Spleen (tissue), 11 donors: ENCODE measurements at regions not wholly inside any gene's neighbourhood (a gene's known extent, or its start where the extent isn't known, plus 50 kb on each side); places are given as distances from the start of the nearest gene placed in this dataset.

Experiments used
- DNase-seq: peaks from one replicate; pipeline ENCODE4 v3.0.0-alpha.2; 2020
- H3K27ac ChIP-seq, 8 donors: fragments of 200-600 bp; sonication (generic) in 7 of 8; 1 replicate in 4 of 8; 2 replicates in 4 of 8; pipeline versions ENCODE4 v1.5.0 to v1.8.0; 2016 to 2021; ENCODE audit warnings: inconsistent platforms in 4 of 8, mild to moderate bottlenecking in 4 of 8, moderate library complexity in 1 of 8
- H3K27me3 ChIP-seq, 7 donors: fragments of 200-600 bp; sonication (generic) in 6 of 7; replicated peaks in 1 of 7; 1 replicate in 4 of 7; 2 replicates in 3 of 7; pipeline versions ENCODE4 v1.5.0 to v1.8.0; 2016 to 2021; ENCODE audit warnings: inconsistent platforms in 3 of 7, mild to moderate bottlenecking in 1 of 7
- H3K36me3 ChIP-seq, 6 donors: fragments of 200-600 bp; sonication (generic) in 5 of 6; 1 replicate in 4 of 6; 2 replicates in 2 of 6; pipeline versions ENCODE4 v1.5.0 to v1.8.0; 2016 to 2021; ENCODE audit warnings: inconsistent platforms in 2 of 6
- H3K4me1 ChIP-seq, 6 donors: fragments of 200-600 bp; sonication (generic) in 5 of 6; 1 replicate in 3 of 6; 2 replicates in 3 of 6; pipeline versions ENCODE4 v1.5.0 to v1.8.0; 2016 to 2021; ENCODE audit warnings: inconsistent platforms in 3 of 6
- H3K4me3 ChIP-seq, 8 donors: fragments of 200-600 bp; sonication (generic) in 7 of 8; 1 replicate in 4 of 8; 2 replicates in 4 of 8; pipeline versions ENCODE4 v1.5.0 to v1.8.0; 2016 to 2021; ENCODE audit warnings: inconsistent platforms in 4 of 8, mild to moderate bottlenecking in 4 of 8, moderate library complexity in 2 of 8
- H3K9me3 ChIP-seq, 8 donors: fragments of 200-600 bp; sonication (generic) in 7 of 8; 1 replicate in 4 of 8; 2 replicates in 4 of 8; pipeline versions ENCODE4 v1.5.0 to v1.8.0; 2016 to 2021; ENCODE audit warnings: inconsistent platforms in 4 of 8
- CTCF ChIP-seq, 11 experiments: fragments of 200-600 bp in 7 of 11; fragments of 450-650 bp in 4 of 11; sonication (generic) in 4 of 11; IDR thresholded peaks in 8 of 11; conservative IDR thresholded peaks in 3 of 11; 1 replicate in 7 of 11; 2 replicates in 4 of 11; pipeline versions ENCODE4 v1.4.0 to v1.8.0; 2016 to 2021; ENCODE audit warnings: antibody characterized with exemption in 11 of 11, inconsistent platforms in 4 of 11, mild to moderate bottlenecking in 1 of 11
- POLR2A ChIP-seq, 3 donors: fragments of 450-650 bp; IDR thresholded peaks; one replicate each; pipeline ENCODE4 v1.5.1; 2017; ENCODE audit warnings: antibody characterized with exemption in 3 of 3, mild to moderate bottlenecking in 1 of 3
- POLR2AphosphoS5 ChIP-seq, 3 donors: sonication (generic); formaldehyde crosslinking; IDR thresholded peaks; one replicate each; pipeline ENCODE4 v1.5.1; 2017; ENCODE audit warnings: antibody characterized with exemption in 3 of 3
- WGBS, 5 donors: extraction: QIAGEN DNeasy Blood & Tissue Kit in 3 of 5; methylation state at CpG; one replicate each; pipeline versions ENCODE4 v1.1.5 to v1.1.7; 2013 to 2018; 5-methylcytosine and 5-hydroxymethylcytosine counted together
- intact Hi-C: fragments of 100-400 bp; cut with DNase I; formaldehyde crosslinking; loops from one replicate; pipeline ENCODE4 v1.15.0; 2023; ENCODE audit warnings: low total_unique reads
- donor health status: healthy with polysubstance abuse.
- donor health status: DM: no; HTN: no; CAD: no; lungs with moderate emphysema.
- donor health status: DM: no; HTN: no; CAD: no.
- donor health status: Bipolar disorder and iron deficiency.
- donor health status: healthy.
- donor health status: DM: no; HTN: no; CAD: no.
- donor health status: DM: yes; HTN: yes; CAD: no.

GRCh38 chr6:168217216-168217879 is 102.2 kb downstream of the DACT2 start:
- H3K27ac ChIP-seq = no peak overlapping the region
- H3K9me3 ChIP-seq = no peaks in the 10 kb centered on the region
- intact Hi-C loops = no loop called here
- no peaks in the 10 kb centered on the region for H3K4me1 ChIP-seq
- H3K36me3 ChIP-seq = no peaks in the 10 kb centered on the region
- WGBS, 5 donors = 85 to 91% (median 87%) methylated on average over 24 of the region's 24 CpGs
- TF ChIP-seq CTCF (IDR thresholded peaks at IDR 0.05 in 8 of 11, conservative IDR thresholded peaks at IDR 0.05 in 3 of 11) = no peak
- TF ChIP-seq POLR2AphosphoS5 (IDR thresholded peaks at IDR 0.05) = no peak
- no peak for TF ChIP-seq POLR2A (IDR thresholded peaks at IDR 0.05)
- peaks cover 0 to 28% (median 0%) of the 10 kb centered on the region in 7 donors for H3K27me3 ChIP-seq
- H3K4me3 ChIP-seq = no peak overlapping the region
- no peak for DNase-seq

GRCh38 chr6:168216751-168217191 is 102.8 kb downstream of the DACT2 start:
- DNase-seq = no peak
- Histone ChIP-seq H3K9me3 (no peaks in the 10 kb centered on the region), H3K27ac (no peak overlapping the region), H3K4me3 (no peak overlapping the region), H3K27me3 (peaks cover 0 to 23% (median 0%) of the 10 kb centered on the region in 7 donors), H3K36me3 (no peaks in the 10 kb centered on the region), H3K4me1 (no peaks in the 10 kb centered on the region)
- intact Hi-C loops = no loop called here
- WGBS, 5 donors = 48 to 65% (median 59%) methylated on average over 15 to 16 of the region's 16 CpGs
- TF ChIP-seq POLR2A (IDR thresholded peaks at IDR 0.05) (no peak), POLR2AphosphoS5 (IDR thresholded peaks at IDR 0.05) (no peak), CTCF (IDR thresholded peaks at IDR 0.05 in 8 of 11, conservative IDR thresholded peaks at IDR 0.05 in 3 of 11) (no peak)

DNA sequence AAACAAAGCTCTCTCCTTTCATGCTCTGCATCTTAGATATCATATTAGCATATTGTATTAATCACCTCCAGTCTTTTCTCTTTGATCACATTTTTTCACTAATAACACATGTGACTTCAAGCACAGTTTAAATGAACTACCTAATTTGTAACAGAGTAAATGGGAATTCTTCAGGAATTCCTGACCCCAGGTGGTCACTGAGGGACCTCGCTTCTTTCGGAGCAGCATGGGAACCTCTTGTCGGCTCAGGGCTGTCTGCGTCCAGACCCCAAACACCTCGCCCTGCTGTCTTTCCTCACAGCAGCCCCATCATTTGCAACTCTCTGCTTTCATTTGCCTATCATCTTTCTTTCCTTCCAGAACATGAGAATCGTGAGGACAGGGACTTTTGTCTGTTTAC is 103.5 kb downstream of the DACT2 start:
- Histone ChIP-seq H3K27me3 (peaks cover 0 to 19% (median 0%) of the 10 kb centered on the region in 7 donors), H3K36me3 (no peaks in the 10 kb centered on the region), H3K27ac (no peak overlapping the region), H3K9me3 (no peaks in the 10 kb centered on the region), H3K4me3 (no peak overlapping the region), H3K4me1 (no peaks in the 10 kb centered on the region)
- TF ChIP-seq CTCF (IDR thresholded peaks at IDR 0.05 in 8 of 11, conservative IDR thresholded peaks at IDR 0.05 in 3 of 11) (no peak), POLR2A (IDR thresholded peaks at IDR 0.05) (no peak), POLR2AphosphoS5 (IDR thresholded peaks at IDR 0.05) (no peak)
- no peak for DNase-seq
- 52 to 63% (median 61%) methylated on average over 6 of the region's 6 CpGs for WGBS, 5 donors
- intact Hi-C loops = no loop called here

- H3K36me3 ChIP-seq = no peaks in the 10 kb centered on the region
- no peaks in the 10 kb centered on the region for H3K4me1 ChIP-seq
- no peak for TF ChIP-seq POLR2A (IDR thresholded peaks at IDR 0.05)
- TF ChIP-seq POLR2AphosphoS5 (IDR thresholded peaks at IDR 0.05) = no peak
- TF ChIP-seq CTCF (IDR thresholded peaks at IDR 0.05 in 8 of 11, conservative IDR thresholded peaks at IDR 0.05 in 3 of 11) = no peak
- no peak for DNase-seq
- no peaks in the 10 kb centered on the region for H3K9me3 ChIP-seq
- no peak overlapping the region for H3K27ac ChIP-seq
- intact Hi-C loops = no loop called here
- H3K4me3 ChIP-seq = no peak overlapping the region
- 81 to 86% (median 83%) methylated on average over 23 of the region's 23 CpGs for WGBS, 5 donors
- H3K27me3 ChIP-seq = peaks cover 0 to 24% (median 0%) of the 10 kb centered on the region in 7 donors
Measured at GRCh38 chr6:168215121-168215808, 104.3 kb downstream of the DACT2 start.
